ENCODE measurements at regions not wholly inside any gene's neighbourhood (a gene's known extent, or its start where the extent isn't known, plus 50 kb on each side); places are given as distances from the start of the nearest gene placed in this dataset.

GRCh38 chr13:109569958-109570711, 216.2 kb downstream of the IRS2 start:
- Histone ChIP-seq H3K4me2 (no peak overlapping the region), H3K79me2 (ENCODE audit: low read depth) (no peaks in the 10 kb centered on the region), H2AFZ (no peak overlapping the region), H3K36me3 (ENCODE audit: low read depth) (no peaks in the 10 kb centered on the region), H3K4me3 (no peak overlapping the region), H3K27ac (no peak overlapping the region), H3K4me1 (replicated peaks; ENCODE audit: insufficient read depth) (no peaks in the 10 kb centered on the region), H3K9me2 (ENCODE audit: insufficient read depth) (peaks cover 2% of the 10 kb centered on the region; the same call in 1 of the 2 replicates), H3K27me3 (ENCODE audit: insufficient read depth, low read depth) (no peaks in the 10 kb centered on the region), H3K9me3 (ENCODE audit: insufficient read depth, low read depth) (no peaks in the 10 kb centered on the region), H3F3A (ENCODE audit: insufficient read depth, low read depth) (no peaks in the 10 kb centered on the region), H4K20me1 (ENCODE audit: insufficient read depth) (no peaks in the 10 kb centered on the region)
- no peak for DNase-seq
- BruUV-seq (replicated peaks) = no TSS peak
- intact Hi-C loops (cut with micrococcal nuclease; ENCODE audit: unreplicated experiment) = no loop called here
- TF ChIP-seq CTCF (conservative IDR thresholded peaks at IDR 0.05) (no peak), EZH2 (IDR thresholded peaks at IDR 0.05; ENCODE audit: low read depth) (no peak)
- POLR2A ChIA-PET (ENCODE audit: unreplicated experiment) = no interaction called here
- CTCF ChIA-PET = no interaction called here

- Histone ChIP-seq H3K9me2 (ENCODE audit: insufficient read depth) (peaks cover 2% of the 10 kb centered on the region; the same call in 1 of the 2 replicates), H3K27ac (no peak overlapping the region), H3K79me2 (ENCODE audit: low read depth) (no peaks in the 10 kb centered on the region), H3F3A (ENCODE audit: insufficient read depth, low read depth) (no peaks in the 10 kb centered on the region), H3K9me3 (ENCODE audit: insufficient read depth, low read depth) (no peaks in the 10 kb centered on the region), H2AFZ (no peak overlapping the region), H3K27me3 (ENCODE audit: insufficient read depth, low read depth) (no peaks in the 10 kb centered on the region), H3K4me2 (no peak overlapping the region), H3K4me3 (no peak overlapping the region), H3K4me1 (replicated peaks; ENCODE audit: insufficient read depth) (no peaks in the 10 kb centered on the region), H3K36me3 (ENCODE audit: low read depth) (no peaks in the 10 kb centered on the region), H4K20me1 (ENCODE audit: insufficient read depth) (no peaks in the 10 kb centered on the region)
- no TSS peak for BruUV-seq (replicated peaks)
- ChIA-PET CTCF (no interaction called here), POLR2A (ENCODE audit: unreplicated experiment) (no interaction called here)
- TF ChIP-seq EZH2 (IDR thresholded peaks at IDR 0.05; ENCODE audit: low read depth) (no peak), CTCF (conservative IDR thresholded peaks at IDR 0.05) (no peak)
- intact Hi-C loops (cut with micrococcal nuclease; ENCODE audit: unreplicated experiment) = no loop called here
- DNase-seq = no peak
These were observed 218.0 kb downstream of the IRS2 start for GRCh38 chr13:109568339-109568818.

GRCh38 chr13:109567315-109567714, 219.1 kb downstream of the IRS2 start:
- BruUV-seq (replicated peaks) = no TSS peak
- Histone ChIP-seq H3K27me3 (ENCODE audit: insufficient read depth, low read depth) (no peaks in the 10 kb centered on the region), H3K9me2 (ENCODE audit: insufficient read depth) (peaks cover 2% of the 10 kb centered on the region; the same call in 1 of the 2 replicates), H3F3A (ENCODE audit: insufficient read depth, low read depth) (no peaks in the 10 kb centered on the region), H2AFZ (no peak overlapping the region), H3K36me3 (ENCODE audit: low read depth) (no peaks in the 10 kb centered on the region), H4K20me1 (ENCODE audit: insufficient read depth) (no peaks in the 10 kb centered on the region), H3K4me3 (no peak overlapping the region), H3K4me2 (no peak overlapping the region), H3K79me2 (ENCODE audit: low read depth) (no peaks in the 10 kb centered on the region), H3K9me3 (ENCODE audit: insufficient read depth, low read depth) (no peaks in the 10 kb centered on the region), H3K4me1 (replicated peaks; ENCODE audit: insufficient read depth) (no peaks in the 10 kb centered on the region), H3K27ac (no peak overlapping the region)
- DNase-seq = no peak
- POLR2A ChIA-PET (ENCODE audit: unreplicated experiment) = no interaction called here
- CTCF ChIA-PET = no interaction called here
- TF ChIP-seq EZH2 (IDR thresholded peaks at IDR 0.05; ENCODE audit: low read depth) (no peak), CTCF (conservative IDR thresholded peaks at IDR 0.05) (no peak)
- intact Hi-C loops (cut with micrococcal nuclease; ENCODE audit: unreplicated experiment) = no loop called here
